D721Med (cell line): ENCODE measurements at regions not wholly inside any gene's neighbourhood (a gene's known extent, or its start where the extent isn't known, plus 50 kb on each side); places are given as distances from the start of the nearest gene placed in this dataset.

Experiments used
- DNase-seq: peaks from one replicate; pipeline ENCODE4 v3.0.0; 2011; ENCODE audit warnings: low spot score; ENCODE audit not compliant: insufficient read length
- FAIRE-seq: peaks from 2 replicates; lab custom pipeline; 2011; peaks lifted over from hg19 to GRCh38; lab: Jason Lieb, UNC
- TF ChIP-seq, protein P1 (sequence below): IDR thresholded peaks from 2 replicates; pipeline ENCODE4 v1.5.1; 2012; ENCODE audit warnings: mild to moderate bottlenecking, control low read depth; ENCODE audit not compliant: insufficient read depth; ENCODE audit errors: missing control alignments

DNA sequence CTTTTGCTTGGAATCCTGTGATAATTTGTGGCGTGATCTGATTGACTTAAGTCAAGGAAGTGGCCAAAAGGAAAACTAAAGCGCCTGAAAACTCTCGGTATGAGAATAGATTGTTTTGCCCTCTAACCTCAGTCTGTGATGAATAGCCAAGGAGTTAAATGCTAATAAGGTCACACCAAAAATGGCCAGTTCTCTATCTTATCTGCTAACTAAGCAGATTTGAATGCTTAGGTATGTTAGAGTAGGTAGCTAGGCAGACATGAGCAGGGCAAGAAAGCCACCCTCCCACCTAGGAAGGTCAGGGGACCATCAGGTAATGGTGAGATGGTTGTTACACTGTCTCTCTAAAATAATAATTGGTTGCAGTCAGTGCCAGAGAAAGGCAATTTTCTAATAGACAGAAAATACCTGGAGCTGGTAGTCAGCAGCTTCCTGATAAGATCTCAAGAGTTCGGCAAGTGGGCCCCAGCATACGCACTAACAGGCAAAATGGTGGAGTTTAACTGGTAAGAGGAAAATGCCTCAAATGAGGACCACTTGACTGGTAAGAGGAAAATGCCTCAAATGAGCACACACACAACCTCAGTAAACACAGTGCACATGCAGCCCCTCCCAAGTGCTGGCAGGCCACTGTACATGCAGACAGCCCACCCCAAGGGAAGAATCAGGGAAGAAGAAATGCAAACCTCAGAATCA, 468.4 kb downstream of the MBD2 start:
- no peak for FAIRE-seq
- DNase-seq = no peak
- TF ChIP-seq, protein P1, sequence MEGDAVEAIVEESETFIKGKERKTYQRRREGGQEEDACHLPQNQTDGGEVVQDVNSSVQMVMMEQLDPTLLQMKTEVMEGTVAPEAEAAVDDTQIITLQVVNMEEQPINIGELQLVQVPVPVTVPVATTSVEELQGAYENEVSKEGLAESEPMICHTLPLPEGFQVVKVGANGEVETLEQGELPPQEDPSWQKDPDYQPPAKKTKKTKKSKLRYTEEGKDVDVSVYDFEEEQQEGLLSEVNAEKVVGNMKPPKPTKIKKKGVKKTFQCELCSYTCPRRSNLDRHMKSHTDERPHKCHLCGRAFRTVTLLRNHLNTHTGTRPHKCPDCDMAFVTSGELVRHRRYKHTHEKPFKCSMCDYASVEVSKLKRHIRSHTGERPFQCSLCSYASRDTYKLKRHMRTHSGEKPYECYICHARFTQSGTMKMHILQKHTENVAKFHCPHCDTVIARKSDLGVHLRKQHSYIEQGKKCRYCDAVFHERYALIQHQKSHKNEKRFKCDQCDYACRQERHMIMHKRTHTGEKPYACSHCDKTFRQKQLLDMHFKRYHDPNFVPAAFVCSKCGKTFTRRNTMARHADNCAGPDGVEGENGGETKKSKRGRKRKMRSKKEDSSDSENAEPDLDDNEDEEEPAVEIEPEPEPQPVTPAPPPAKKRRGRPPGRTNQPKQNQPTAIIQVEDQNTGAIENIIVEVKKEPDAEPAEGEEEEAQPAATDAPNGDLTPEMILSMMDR = no peak

DNA sequence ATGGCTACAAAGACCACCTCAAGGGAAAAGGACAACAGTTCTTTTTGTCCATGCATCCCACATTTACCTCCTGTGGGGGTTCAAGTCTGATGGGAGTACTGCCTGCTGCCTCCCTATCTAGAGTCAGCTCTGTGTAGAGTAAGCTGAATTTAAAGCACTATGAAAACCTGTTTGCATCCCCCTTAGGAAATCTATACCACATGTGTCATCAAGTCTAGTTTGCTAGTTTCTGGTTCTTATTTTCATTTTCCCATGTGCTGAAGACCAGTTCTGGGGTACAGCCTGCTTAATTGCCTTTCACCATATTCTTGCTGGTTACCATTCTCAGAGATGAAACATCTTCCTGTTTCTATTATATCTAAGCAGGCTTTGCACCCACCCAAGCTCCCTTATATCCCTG, 470.3 kb downstream of the MBD2 start:
- no peak for DNase-seq
- TF ChIP-seq, protein P1 = no peak
- FAIRE-seq = no peak

DNA sequence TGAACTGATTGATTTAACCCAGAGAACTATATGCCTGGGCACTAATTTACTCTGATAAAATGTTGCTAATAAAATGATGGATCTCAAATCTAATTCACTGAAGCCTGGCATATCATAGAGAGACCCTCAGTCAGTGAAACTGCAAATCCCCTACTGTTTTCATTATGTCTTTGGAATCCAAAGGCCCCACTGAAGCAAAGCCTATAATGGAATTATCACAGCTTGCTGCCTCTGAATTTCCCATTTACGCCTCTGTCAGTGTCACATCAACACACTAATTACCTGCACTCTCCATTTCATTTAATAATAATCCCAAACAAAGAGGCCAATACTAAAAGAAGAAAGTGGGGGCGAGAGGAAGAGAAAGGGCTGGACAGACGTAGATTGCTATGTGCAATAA, 470.9 kb downstream of the MBD2 start:
- TF ChIP-seq, protein P1 = no peak
- DNase-seq (no peak), FAIRE-seq (no peak)

DNA sequence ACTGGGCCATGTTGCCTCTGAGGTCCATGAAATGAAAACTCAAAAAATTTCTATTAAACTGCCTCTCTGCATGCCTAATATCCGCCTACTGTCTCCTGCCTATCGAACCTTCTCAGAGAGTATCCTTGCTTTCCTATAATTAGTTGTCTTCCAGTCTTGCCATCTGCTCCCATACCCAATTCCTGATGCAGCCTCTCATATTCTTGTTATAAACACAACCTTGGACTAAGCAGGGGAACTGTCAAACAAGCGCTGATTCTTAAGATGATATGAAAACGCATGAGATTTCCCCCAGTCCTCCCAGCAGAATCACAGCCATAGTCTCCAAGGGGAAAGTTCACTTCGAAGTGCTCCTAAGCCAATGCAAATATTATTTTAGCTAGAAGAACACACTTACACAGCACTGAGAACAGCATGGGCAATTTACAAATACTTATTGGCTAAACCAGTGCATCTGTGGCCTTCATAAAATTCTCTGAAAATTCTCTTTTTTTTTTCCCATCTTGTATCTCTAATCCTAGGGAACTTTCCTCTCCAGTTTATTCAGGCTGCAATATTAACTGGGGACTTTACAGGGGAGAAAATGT, 471.6 kb downstream of the MBD2 start:
- no peak for DNase-seq
- FAIRE-seq = no peak
- TF ChIP-seq, protein P1 = no peak

DNA sequence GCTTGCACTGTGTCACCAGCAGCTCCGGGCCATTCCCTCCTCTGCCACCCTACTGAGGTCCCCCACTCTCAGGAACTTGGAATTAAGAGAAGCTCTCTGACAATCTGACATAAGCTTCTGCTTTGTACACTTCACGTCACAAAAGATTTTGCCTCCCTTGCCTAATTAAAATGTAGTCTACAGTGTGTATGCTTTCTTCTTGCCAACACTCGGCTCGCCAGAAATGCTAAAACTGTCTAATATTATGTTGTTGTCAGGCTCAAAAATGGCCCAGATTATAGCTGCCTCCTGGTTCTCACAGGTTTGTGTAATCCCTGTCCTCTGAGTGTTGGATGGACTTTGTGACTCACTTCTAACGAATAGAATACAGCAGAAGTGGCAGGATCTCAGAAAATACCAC, 474.7 kb downstream of the MBD2 start:
- TF ChIP-seq, protein P1 = no peak
- DNase-seq (no peak), FAIRE-seq (no peak)

DNA sequence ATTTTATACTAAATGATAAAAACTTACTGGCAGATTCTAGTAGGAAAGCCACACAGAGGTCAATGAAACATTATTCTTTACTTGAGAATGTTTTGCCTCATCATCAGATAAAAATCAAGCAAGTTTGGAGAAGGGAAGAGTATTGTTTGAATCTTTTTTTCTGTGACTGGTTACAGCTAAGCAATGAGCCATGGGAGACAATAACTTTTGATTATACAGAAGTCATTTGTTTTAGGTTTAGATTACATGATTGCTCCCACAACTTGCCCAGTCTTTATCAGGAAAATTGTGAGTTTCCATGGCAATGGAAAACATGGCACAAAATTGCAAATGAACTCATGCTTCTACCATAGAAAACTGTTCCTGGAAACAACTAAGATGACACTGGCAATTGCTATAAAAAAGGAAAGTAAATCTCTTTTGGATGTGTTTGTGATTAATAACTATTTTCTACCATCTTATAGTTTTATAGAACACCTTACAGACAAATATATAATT, 476.8 kb downstream of the MBD2 start:
- no peak for FAIRE-seq
- TF ChIP-seq, protein P1 = no peak
- no peak for DNase-seq

DNA sequence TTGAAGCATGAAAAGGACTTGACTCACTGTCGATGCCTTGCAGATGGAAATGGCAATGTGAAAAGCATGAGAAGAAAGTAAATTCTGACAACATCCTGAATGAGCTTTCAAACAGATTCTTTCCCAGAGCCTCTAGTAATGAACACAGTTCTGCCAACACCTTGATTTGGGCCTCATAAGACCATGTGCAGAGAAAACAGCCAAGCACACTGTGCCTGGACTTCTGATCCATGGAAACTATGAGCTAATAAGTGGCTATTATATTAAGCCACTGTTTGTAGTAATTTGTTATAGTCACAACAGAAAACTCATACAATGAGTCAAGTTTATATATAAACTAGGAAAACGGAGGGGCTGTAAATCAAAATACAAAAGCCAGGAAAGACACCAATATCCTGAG, 477.3 kb downstream of the MBD2 start:
- DNase-seq (no peak), FAIRE-seq (peak; percentile 96)
- TF ChIP-seq, protein P1 = no peak
